Activated T-cell treated with anti-CD3 and anti-CD28 coated beads, Interleukin-2, amount 50 U/mL, for 72 hours (primary cell): ENCODE measurements at regions not wholly inside any gene's neighbourhood (a gene's known extent, or its start where the extent isn't known, plus 50 kb on each side); places are given as distances from the start of the nearest gene placed in this dataset.
"Not testable (repeated sequence)": the region's sequence is repeated elsewhere in the genome, so short reads cannot be mapped to it uniquely, and the experiment has no call there.

Experiments
- ATAC-seq, 2 donors: fragments of 150-1000 bp; cut with Tn5 transposase; replicated peaks in 1 of 2; 2 replicates each; pipeline ENCODE4 v1.10.0; 2021; ENCODE audit warnings: moderate library complexity in 2 of 2, mild to moderate bottlenecking in 1 of 2
- DNase-seq, 2 donors: peaks; one replicate each; pipeline ENCODE4 v3.0.0; 2021 to 2022; ENCODE audit warnings: mixed read lengths in 1 of 2
- H3K27ac Mint-ChIP-seq: one replicate; pipeline ENCODE4 v1.8.0; 2022; ENCODE audit warnings: mild to moderate bottlenecking, moderate library complexity, mixed read lengths
- H3K27me3 Mint-ChIP-seq: one replicate; pipeline ENCODE4 v1.8.0; 2022; ENCODE audit warnings: low read depth, mixed read lengths
- H3K36me3 Mint-ChIP-seq, 2 donors: one replicate each; pipeline ENCODE4 v1.8.0; 2022; ENCODE audit warnings: mixed read lengths in 2 of 2, mild to moderate bottlenecking in 1 of 2; ENCODE audit not compliant: insufficient read depth in 2 of 2
- H3K4me1 Mint-ChIP-seq: one replicate; pipeline ENCODE4 v1.8.0; 2022; ENCODE audit warnings: low read depth, mixed read lengths
- H3K4me3 Mint-ChIP-seq, 2 donors: one replicate each; pipeline ENCODE4 v1.8.0; 2022; ENCODE audit warnings: mild to moderate bottlenecking in 2 of 2, mixed read lengths in 2 of 2, moderate library complexity in 2 of 2
- H3K9me3 Mint-ChIP-seq, 2 donors: one replicate each; pipeline ENCODE4 v1.8.0; 2022; ENCODE audit warnings: mixed read lengths in 2 of 2

DNA sequence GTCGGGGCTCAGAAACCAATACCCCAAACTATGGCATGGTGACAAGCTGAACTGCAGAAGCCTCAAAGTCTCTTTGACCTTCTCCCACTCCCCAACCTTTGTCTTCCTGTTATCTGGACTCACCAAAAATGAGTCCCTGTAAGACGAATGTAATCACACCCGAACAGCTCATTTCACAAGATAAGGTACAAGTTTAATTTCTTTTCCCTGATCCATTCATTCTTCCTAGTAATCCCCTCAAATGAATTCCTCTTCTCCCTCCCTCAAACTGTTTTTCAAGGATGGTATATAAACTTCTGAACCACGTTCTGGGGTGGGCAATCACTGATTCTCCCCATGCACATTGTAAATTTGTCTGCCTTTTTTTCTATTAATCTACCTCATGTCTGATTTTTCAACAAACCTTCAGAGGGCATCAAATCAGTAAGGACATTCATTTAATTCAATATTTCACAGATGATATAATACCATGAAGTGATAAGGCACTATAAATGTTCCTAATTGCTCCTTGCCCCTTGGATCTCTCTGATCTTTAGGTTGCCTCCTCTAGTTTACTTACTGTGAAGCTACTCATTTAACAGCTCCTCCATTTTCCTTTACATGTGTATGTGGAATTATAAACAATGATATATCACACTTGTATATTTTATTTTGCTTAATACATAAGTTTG, 77.2 kb downstream of the OR2B2 start:
- no peaks in the 10 kb centered on the region for H3K9me3 Mint-ChIP-seq
- no peaks in the 10 kb centered on the region for H3K27me3 Mint-ChIP-seq
- H3K4me3 Mint-ChIP-seq = peak overlapping the region; percentile 50 to 61
- ATAC-seq = no peak
- peak overlapping the region; percentile 15 for H3K27ac Mint-ChIP-seq
- peaks cover 51% of the 10 kb centered on the region for H3K4me1 Mint-ChIP-seq
- DNase-seq = no peak
- peaks cover 2 to 4% of the 10 kb centered on the region in 2 donors for H3K36me3 Mint-ChIP-seq

DNA sequence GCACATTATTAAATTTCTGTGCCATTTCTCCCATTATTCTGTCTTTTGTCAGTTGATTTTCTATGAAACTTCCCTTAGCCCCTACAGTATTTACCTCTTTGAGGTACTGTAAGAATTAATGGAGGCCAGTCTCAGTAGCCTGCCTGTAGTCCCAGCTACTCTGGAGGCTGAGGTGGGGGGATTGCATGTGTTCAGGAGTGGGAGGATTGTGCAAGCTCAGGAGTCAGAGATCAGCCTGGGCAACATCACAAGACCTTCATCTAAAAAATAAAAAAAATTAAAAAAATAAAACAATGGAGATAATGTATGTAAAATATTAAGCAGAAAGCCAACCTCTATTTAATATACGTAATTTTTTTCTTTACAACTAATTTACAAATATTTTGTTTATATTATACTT, 77.8 kb downstream of the OR2B2 start:
- DNase-seq = no peak
- Mint-ChIP-seq H3K4me1 (peaks cover 51% of the 10 kb centered on the region), H3K9me3 (no peaks in the 10 kb centered on the region), H3K27ac (no peak overlapping the region), H3K4me3 (no peak overlapping the region), H3K27me3 (no peaks in the 10 kb centered on the region), H3K36me3 (peaks cover 0 to 4% of the 10 kb centered on the region in 2 donors)
- no peak for ATAC-seq

DNA sequence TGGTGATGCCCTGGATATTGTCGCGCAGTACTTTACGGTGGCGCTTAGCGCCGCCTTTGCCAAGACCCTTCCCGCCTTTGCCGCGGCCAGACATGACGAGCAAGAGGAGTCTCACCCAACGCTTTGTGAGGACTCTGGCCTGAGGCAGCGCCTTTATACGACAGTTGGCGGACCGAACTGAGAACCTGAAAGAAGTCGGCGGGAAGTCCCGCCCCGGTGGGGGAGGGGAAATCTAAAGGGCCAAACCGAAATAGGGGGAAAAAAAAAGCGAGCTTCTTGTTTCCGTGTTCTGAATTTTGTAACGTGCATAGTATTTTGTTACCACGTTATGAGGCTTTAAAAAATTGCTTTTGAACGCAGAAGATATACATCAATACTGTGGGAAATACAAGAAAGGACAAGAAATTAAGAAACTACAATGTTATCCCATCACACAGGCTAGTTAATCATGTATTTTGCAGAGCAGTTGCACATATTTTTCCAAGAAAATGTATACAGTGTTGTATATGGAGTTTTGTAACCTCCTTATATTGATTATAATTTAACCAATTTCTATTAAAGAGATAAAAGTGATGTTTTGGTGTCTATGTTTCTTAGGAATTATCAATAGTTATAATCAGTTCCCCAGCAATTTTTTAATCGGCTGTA, 80.6 kb downstream of the OR2B2 start:
- not testable (repeated sequence) for H3K27me3 Mint-ChIP-seq, H3K9me3 Mint-ChIP-seq, H3K36me3 Mint-ChIP-seq
- ATAC-seq = peak; percentile 92
- H3K4me3 Mint-ChIP-seq = peak overlapping the region; percentile 77 to 83
- peak; percentile 84 to 88 for DNase-seq
- peaks cover 48% of the 10 kb centered on the region for H3K4me1 Mint-ChIP-seq
- peak overlapping the region; percentile 88 for H3K27ac Mint-ChIP-seq

DNA sequence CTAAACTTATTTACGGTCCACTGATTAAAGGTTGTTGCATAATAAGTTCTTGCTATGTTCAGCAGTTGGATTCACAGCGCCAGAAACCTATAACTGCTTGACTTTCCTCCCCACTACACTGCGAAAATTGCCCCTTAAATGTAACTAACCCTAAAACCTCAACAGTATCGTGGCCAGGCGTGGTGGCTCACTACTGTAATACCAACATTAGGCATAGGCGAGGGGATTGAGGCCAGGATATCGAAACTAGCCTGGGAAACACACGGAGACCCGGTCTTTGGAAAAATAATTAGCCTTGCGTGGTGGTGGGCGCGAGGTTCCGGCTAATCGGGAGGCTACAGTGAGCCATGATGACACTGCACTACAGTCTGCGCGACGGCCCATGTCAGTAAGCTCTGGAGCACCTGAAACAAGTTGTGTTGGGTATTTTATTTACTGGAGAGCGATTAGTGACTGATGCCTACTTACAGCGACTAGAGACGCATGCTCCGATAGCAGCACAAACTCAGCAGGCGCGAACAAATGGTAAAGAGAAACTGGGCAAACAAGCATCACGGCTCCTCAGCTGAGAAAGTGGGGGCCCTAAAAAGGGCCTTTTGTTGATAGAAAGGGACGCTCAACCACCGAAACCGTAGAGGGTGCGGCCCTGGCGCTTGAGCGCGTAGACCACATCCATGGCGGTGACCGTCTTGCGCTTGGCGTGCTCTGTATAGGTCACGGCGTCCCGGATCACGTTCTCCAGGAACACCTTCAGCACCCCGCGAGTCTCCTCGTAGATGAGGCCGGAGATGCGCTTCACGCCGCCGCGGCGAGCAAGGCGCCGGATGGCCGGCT, 81.4 kb downstream of the OR2B2 start:
- not testable (repeated sequence) for H3K9me3 Mint-ChIP-seq, H3K27me3 Mint-ChIP-seq, H3K36me3 Mint-ChIP-seq
- DNase-seq (peak; percentile 57 to 61), ATAC-seq (peak; percentile 46 to 84)
- Mint-ChIP-seq H3K4me3 (peak overlapping the region; percentile 77 to 83), H3K4me1 (peaks cover 43% of the 10 kb centered on the region), H3K27ac (peak overlapping the region; percentile 88)

DNA sequence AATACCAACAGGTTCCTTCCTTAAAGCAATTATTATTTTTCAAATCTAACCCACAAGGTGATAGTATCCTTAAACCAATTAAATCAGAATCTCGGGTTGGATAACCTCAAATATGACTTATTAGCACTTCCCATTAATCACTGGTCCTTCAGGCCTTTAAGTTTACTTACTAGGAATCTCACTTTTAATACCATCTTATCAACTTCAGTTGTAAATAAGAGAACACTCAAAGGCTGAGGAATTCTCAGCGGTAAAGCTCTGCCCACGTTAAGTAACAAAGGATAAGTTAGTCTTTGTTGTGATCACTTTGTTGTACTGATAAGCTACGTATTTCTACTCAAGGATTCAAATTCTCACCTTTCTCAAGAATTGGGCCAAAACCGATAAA, 82.0 kb downstream of the OR2B2 start:
- ATAC-seq = no peak
- no peak for DNase-seq
- no peaks in the 10 kb centered on the region for H3K27me3 Mint-ChIP-seq
- no peaks in the 10 kb centered on the region for H3K9me3 Mint-ChIP-seq
- H3K4me3 Mint-ChIP-seq = peak overlapping the region; percentile 77 to 83
- peak overlapping the region; percentile 88 for H3K27ac Mint-ChIP-seq
- peaks cover 47% of the 10 kb centered on the region for H3K4me1 Mint-ChIP-seq
- peaks cover 0 to 4% of the 10 kb centered on the region in 2 donors for H3K36me3 Mint-ChIP-seq

DNA sequence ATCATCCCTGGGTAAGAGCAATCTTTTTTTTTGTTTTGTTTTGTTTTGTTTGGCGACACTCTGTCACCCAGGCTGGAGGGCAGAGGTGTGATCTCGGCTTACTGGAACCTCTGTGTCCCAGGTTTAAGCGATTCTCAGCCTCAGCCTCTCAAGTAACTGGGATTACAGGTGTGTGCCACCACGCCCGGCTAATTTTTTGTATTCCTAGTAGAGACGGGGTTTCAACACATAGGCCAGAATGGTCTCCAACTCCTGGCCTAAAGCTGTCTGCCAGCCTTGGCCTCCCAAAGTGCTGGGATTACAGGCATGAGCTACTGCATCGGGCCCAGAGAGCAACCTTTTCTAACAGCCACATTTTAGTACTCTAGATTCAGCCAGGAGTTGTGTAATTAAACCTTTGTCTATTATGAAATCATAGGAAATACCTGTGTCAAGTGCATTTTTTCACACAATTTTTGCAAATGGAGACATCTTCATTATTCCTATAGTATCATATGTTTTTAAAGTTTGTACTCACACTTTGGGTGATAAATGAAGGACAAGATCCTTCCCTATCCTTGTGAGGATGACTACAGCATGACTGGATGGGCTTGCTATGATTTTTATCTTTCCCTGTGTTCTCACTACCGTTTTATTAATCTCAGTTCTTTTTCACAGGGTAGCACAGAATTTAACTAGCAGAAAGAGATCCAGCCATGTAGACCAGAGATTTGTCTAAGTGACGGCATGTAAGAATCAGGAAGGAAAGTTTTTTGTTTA, 82.6 kb downstream of the OR2B2 start:
- DNase-seq = no peak
- H3K4me1 Mint-ChIP-seq = peaks cover 46% of the 10 kb centered on the region

DNA sequence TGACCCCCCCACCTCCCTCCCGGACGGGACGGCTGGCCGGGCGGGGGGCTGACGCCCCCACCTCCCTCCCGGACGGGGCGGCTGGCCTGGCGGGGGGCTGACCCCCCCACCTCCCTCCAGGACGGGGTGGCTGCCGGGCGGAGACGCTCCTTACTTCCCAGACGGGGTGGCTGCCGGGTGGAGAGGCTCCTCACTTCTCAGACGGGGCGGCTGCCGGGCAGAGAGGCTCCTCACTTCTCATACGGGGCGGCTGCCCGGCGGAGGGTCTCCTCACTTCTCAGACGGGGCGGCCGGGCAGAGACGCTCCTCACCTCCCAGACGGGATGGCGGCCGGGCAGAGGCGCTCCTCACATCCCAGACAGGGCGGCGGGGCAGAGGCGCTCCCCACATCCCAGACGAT, 84.7 kb downstream of the OR2B2 start:
- not testable (repeated sequence) for H3K27me3 Mint-ChIP-seq, H3K9me3 Mint-ChIP-seq, DNase-seq, ATAC-seq, H3K36me3 Mint-ChIP-seq, H3K4me3 Mint-ChIP-seq, H3K27ac Mint-ChIP-seq
- peaks cover 41% of the 10 kb centered on the region for H3K4me1 Mint-ChIP-seq

More for the DNA sequence above, 82.6 kb downstream of the OR2B2 start:
- peak overlapping the region; percentile 77 to 83 for H3K4me3 Mint-ChIP-seq
- no peaks in the 10 kb centered on the region for H3K27me3 Mint-ChIP-seq
- H3K9me3 Mint-ChIP-seq = no peaks in the 10 kb centered on the region
- ATAC-seq = no peak
- H3K27ac Mint-ChIP-seq = peak overlapping the region; percentile 88
- peaks cover 0 to 4% of the 10 kb centered on the region in 2 donors for H3K36me3 Mint-ChIP-seq

DNA sequence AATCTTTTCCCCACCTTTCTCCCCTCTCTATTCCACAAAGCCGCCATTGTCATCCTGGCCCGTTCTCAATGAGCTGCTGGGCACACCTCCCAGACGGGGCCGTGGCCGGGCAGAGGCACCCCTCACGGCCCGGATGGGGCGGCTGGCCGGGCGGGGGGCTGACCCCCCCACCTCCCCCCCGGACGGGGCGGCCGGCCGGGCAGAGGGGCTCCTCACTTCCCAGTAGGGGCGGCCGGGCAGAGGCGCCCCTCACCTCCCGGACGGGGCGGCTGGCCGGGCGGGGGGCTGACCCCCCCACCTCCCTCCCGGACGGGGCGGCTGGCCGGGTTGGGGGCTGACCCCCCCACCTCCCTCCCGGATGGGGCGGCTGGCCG, 85.6 kb downstream of the OR2B2 start:
- DNase-seq, H3K36me3 Mint-ChIP-seq, ATAC-seq, H3K27me3 Mint-ChIP-seq, H3K27ac Mint-ChIP-seq, H3K9me3 Mint-ChIP-seq: not testable (repeated sequence)
- peak overlapping the region; percentile 68 to 81 for H3K4me3 Mint-ChIP-seq
- peaks cover 39% of the 10 kb centered on the region for H3K4me1 Mint-ChIP-seq

DNA sequence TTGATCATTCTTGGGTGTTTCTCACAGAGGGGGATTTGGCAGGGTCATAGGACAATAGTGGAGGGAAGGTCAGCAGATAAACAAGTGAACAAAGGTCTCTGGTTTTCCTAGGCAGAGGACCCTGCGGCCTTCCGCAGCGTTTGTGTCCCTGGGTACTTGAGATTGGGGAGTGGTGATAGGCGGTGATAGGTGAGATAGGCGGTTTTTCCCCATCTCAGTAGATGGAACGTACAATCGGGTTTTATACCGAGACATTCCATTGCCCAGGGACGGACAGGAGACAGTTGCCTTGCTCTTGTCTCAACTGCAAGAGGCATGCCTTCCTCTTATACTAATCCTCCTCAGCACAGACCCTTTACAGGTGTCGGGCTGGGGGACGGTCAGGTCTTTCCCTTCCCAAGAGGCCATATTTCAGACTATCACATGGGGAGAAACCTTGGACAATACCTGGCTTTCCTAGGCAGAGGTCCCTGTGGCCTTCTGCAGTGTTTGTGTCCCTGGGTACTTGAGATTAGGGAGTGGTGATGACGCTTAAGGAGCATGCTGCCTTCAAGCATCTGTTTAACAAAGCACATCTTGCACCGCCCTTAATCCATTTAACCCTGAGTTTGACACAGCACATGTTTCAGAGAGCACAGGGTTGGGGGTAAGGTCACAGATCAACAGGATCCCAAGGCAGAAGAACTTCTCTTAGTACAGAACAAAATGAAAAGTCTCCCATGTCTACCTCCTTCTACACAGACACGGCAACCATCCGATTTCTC, 86.2 kb downstream of the OR2B2 start:
- not testable (repeated sequence) for ATAC-seq, H3K9me3 Mint-ChIP-seq, DNase-seq, H3K27me3 Mint-ChIP-seq, H3K36me3 Mint-ChIP-seq
- H3K27ac Mint-ChIP-seq = peak overlapping the region; percentile 82
- H3K4me1 Mint-ChIP-seq = peaks cover 37% of the 10 kb centered on the region
- peak overlapping the region; percentile 68 to 81 for H3K4me3 Mint-ChIP-seq

DNA sequence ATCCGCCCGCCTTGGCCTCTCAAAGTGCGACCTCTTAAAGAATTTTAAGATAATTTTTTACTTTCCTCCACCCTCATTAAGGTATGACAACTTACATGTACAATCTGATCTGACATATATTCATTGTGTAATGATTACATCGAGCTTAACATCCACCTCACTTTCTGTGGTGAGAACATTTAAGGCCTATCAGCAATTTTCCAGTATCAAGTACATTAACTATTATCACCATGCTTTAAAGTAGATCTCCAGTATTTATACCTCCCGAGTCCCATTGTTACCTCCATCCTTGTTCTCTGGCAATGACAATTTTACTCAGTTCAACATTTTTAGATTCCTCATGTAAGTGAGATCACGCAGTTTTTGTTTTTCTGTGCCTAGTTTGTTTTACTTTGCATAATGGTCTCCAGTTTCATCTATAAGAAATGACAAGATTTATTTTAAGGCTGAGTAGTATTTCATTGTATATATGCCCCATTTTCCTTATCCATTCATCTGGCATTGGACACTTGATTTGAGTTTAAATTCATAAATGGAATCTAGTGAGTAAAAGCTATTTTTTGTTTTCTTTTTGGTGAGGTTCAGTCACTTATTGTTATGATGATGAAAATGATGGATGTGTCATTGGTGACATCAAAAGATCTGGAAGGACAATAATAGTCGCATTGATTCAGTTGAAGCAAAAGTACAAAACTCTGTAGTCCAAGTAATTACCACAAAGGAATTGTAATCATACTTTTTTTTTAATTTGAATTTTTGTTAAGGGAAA, 87.0 kb downstream of the OR2B2 start:
- Mint-ChIP-seq H3K9me3 (no peaks in the 10 kb centered on the region), H3K36me3 (no peaks in the 10 kb centered on the region), H3K27ac (peak overlapping the region; percentile 97), H3K4me1 (peaks cover 33% of the 10 kb centered on the region), H3K27me3 (no peaks in the 10 kb centered on the region), H3K4me3 (peak overlapping the region; percentile 86 to 93)
- DNase-seq (no peak), ATAC-seq (peak; percentile 1 to 7)

DNA sequence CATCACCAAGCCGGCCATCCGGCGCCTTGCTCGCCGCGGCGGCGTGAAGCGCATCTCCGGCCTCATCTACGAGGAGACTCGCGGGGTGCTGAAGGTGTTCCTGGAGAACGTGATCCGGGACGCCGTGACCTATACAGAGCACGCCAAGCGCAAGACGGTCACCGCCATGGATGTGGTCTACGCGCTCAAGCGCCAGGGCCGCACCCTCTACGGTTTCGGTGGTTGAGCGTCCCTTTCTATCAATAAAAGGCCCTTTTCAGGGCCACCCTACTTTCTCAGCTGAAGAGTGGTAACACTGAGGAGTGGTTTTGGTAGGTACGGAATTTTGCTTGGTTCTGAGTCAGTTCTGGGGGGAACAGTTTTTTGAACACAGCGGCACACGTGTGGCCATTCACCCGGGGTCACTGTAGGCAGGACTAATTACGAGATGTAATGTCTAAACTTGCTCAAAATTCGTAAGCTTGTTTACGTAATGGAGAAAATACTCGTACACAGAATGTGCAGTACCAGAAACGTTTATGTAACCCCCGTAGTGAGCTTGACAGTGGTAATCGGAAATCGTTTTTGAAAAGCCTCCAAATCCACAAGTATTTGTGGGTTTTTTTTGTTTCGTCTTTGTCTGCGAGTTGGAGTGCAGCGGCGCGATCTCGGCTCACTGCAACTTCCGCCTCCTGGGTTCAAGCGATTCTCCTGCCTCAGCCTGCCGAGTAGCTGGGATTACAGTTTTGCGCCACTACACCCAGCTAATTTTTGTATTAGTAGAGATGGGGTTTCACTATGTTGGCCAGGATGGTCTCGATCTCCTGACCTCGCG, 87.8 kb downstream of the OR2B2 start:
- peak overlapping the region; percentile 97 for H3K27ac Mint-ChIP-seq
- H3K4me1 Mint-ChIP-seq = peaks cover 33% of the 10 kb centered on the region
- ATAC-seq = peak; percentile 81 to 83
- H3K4me3 Mint-ChIP-seq = peak overlapping the region; percentile 86 to 93
- not testable (repeated sequence) for H3K36me3 Mint-ChIP-seq, H3K27me3 Mint-ChIP-seq, H3K9me3 Mint-ChIP-seq
- DNase-seq = peak; percentile 56
